ENCODE measurements at regions not wholly inside any gene's neighbourhood (a gene's known extent, or its start where the extent isn't known, plus 50 kb on each side); places are given as distances from the start of the nearest gene placed in this dataset.

DNA sequence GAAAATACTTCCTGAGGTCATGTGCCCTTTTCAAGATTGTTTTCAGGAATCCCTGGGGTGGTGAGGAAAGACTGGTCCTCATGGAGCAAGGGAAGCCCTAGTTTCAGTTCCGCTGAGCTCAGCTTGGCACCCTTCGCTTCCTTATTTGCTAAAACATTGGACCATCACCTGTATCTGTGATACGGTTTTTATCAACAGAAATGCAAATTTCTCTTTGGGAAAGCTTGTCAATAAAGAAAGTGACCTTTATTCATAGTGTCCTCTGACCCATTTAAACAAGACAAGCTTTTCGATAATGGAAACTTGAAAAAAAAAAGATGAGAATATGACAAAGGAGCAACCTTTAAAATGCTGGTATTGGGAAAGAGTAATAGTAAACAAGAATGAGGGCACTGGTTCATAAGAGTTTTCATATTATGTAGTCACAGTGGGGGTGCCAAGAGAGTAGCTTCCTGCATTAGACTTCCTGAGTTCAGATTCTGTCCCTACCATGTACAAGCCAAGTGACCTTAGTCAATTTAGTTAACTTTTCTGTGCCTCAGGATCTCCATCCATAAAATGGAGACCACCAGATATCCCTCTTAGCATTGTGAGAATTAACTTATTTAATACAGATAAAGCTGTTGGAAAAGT lies 57.0 kb upstream of the RAI2 start:
- H3K27me3 Mint-ChIP-seq (ENCODE audit: insufficient read depth, unreplicated experiment): no peaks in the 10 kb centered on the region
- ChIA-PET POLR2A (no interaction called here), CTCF (no interaction called here)
- DNase-seq (ENCODE audit: unreplicated experiment): no peak
- no peaks in the 10 kb centered on the region for H3K9me3 Mint-ChIP-seq (ENCODE audit: unreplicated experiment)
- no peaks in the 10 kb centered on the region for H3K36me3 Mint-ChIP-seq (ENCODE audit: insufficient read depth, unreplicated experiment)
- intact Hi-C loops (cut with micrococcal nuclease): no loop called here
- H3K27ac Mint-ChIP-seq (ENCODE audit: low read depth, unreplicated experiment): no peak overlapping the region
- H3K4me3 Mint-ChIP-seq (ENCODE audit: unreplicated experiment): no peak overlapping the region
- no peaks in the 10 kb centered on the region for H3K4me1 Mint-ChIP-seq (ENCODE audit: insufficient read depth, unreplicated experiment)
- no TSS peak for BruUV-seq (replicated peaks)
- TF ChIP-seq, protein P1, sequence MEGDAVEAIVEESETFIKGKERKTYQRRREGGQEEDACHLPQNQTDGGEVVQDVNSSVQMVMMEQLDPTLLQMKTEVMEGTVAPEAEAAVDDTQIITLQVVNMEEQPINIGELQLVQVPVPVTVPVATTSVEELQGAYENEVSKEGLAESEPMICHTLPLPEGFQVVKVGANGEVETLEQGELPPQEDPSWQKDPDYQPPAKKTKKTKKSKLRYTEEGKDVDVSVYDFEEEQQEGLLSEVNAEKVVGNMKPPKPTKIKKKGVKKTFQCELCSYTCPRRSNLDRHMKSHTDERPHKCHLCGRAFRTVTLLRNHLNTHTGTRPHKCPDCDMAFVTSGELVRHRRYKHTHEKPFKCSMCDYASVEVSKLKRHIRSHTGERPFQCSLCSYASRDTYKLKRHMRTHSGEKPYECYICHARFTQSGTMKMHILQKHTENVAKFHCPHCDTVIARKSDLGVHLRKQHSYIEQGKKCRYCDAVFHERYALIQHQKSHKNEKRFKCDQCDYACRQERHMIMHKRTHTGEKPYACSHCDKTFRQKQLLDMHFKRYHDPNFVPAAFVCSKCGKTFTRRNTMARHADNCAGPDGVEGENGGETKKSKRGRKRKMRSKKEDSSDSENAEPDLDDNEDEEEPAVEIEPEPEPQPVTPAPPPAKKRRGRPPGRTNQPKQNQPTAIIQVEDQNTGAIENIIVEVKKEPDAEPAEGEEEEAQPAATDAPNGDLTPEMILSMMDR (IDR thresholded peaks at IDR 0.05; ENCODE audit: unreplicated experiment): no peak

DNA sequence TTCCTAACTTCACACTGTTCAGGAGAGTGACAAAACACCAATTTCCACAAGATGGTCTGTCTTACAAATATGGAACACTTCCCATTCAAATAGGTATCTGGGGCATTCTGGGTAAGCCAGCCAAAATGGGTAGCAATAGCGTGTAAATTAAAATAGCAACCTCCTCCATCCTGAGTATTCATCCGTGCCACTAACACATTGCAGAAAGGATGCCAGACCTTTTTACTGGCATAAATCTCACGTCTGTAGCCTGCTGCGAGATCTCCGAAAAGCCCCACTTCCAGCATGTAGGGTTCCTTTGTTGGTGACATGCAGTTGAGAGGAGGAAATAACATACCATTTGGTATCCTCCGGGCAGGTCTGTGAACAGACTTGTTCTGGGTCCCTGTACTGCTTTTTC lies 52.7 kb upstream of the RAI2 start:
- H3K27ac Mint-ChIP-seq (ENCODE audit: low read depth, unreplicated experiment): no peak overlapping the region
- ChIA-PET CTCF (no interaction called here), POLR2A (no interaction called here)
- no peaks in the 10 kb centered on the region for H3K4me1 Mint-ChIP-seq (ENCODE audit: insufficient read depth, unreplicated experiment)
- intact Hi-C loops (cut with micrococcal nuclease): no loop called here
- no peak overlapping the region for H3K4me3 Mint-ChIP-seq (ENCODE audit: unreplicated experiment)
- peaks cover 10% of the 10 kb centered on the region for H3K9me3 Mint-ChIP-seq (ENCODE audit: unreplicated experiment)
- TF ChIP-seq, protein P1 (IDR thresholded peaks at IDR 0.05; ENCODE audit: unreplicated experiment): no peak
- no peaks in the 10 kb centered on the region for H3K36me3 Mint-ChIP-seq (ENCODE audit: insufficient read depth, unreplicated experiment)
- no peaks in the 10 kb centered on the region for H3K27me3 Mint-ChIP-seq (ENCODE audit: insufficient read depth, unreplicated experiment)
- BruUV-seq (replicated peaks): no TSS peak
- no peak for DNase-seq (ENCODE audit: unreplicated experiment)

All from MCF 10A (cell line).